Breast epithelium (tissue), 4 donors: ENCODE measurements at regions not wholly inside any gene's neighbourhood (a gene's known extent, or its start where the extent isn't known, plus 50 kb on each side); places are given as distances from the start of the nearest gene placed in this dataset.

ENCODE experiments used
- DNase-seq, 2 donors: peaks; one replicate each; pipeline ENCODE4 v3.0.0-alpha.2; 2019; ENCODE audit warnings: low spot score in 2 of 2
- H3K27ac ChIP-seq, 2 donors: fragments of 200-600 bp; sonication (generic) in 1 of 2; one replicate each; pipeline ENCODE4 v1.5.1; 2016 to 2019; ENCODE audit warnings: mild to moderate bottlenecking in 1 of 2
- H3K27me3 ChIP-seq, 2 donors: fragments of 200-600 bp; sonication (generic) in 1 of 2; one replicate each; pipeline versions ENCODE4 v1.5.1 to v1.6.0; 2017 to 2019; ENCODE audit warnings: control low read depth in 1 of 2, mild to moderate bottlenecking in 1 of 2
- H3K36me3 ChIP-seq: fragments of 200-600 bp; one replicate; pipeline ENCODE4 v1.5.1; 2019
- H3K4me1 ChIP-seq, 2 donors: fragments of 200-600 bp; sonication (generic); one replicate each; pipeline ENCODE4 v1.5.1; 2016 to 2019; ENCODE audit warnings: control low read depth in 1 of 2
- H3K4me3 ChIP-seq, 3 donors: fragments of 200-600 bp; sonication (generic); 1 replicate in 2 of 3; 2 replicates in 1 of 3; pipeline ENCODE4 v1.5.1; 2016 to 2019; ENCODE audit warnings: mild to moderate bottlenecking in 3 of 3, moderate library complexity in 2 of 3
- H3K9me3 ChIP-seq, 2 donors: fragments of 200-600 bp; sonication (generic) in 1 of 2; one replicate each; pipeline ENCODE4 v1.5.1; 2016 to 2019; ENCODE audit warnings: control low read depth in 1 of 2
- CTCF ChIP-seq, 3 donors: fragments of 450-650 bp; IDR thresholded peaks; one replicate each; pipeline ENCODE4 v1.5.1; 2016 to 2017; ENCODE audit warnings: antibody characterized with exemption in 3 of 3, mild to moderate bottlenecking in 3 of 3, moderate library complexity in 3 of 3
- POLR2A ChIP-seq: fragments of 450-650 bp; IDR thresholded peaks from one replicate; pipeline ENCODE4 v1.6.1; 2016; ENCODE audit warnings: antibody characterized with exemption, mild to moderate bottlenecking, moderate library complexity
- POLR2AphosphoS5 ChIP-seq, 3 donors: sonication (generic); formaldehyde crosslinking; IDR thresholded peaks; one replicate each; pipeline ENCODE4 v1.6.1; 2017; ENCODE audit warnings: antibody characterized with exemption in 3 of 3
- intact Hi-C: fragments of 100-400 bp; cut with DNase I; formaldehyde crosslinking; loops from one replicate; pipeline ENCODE4 v1.15.1; 2023; ENCODE audit warnings: low total_unique reads

- intact Hi-C loops: loop anchor here (1.0 kb wide), 1 partner anchor 20 kb away; no protein-coding TSS in a partner anchor
- TF ChIP-seq CTCF (IDR thresholded peaks at IDR 0.05) (no peak), POLR2AphosphoS5 (IDR thresholded peaks at IDR 0.05) (no peak), POLR2A (no peak)
- no peak for DNase-seq
- no peak overlapping the region for H3K4me3 ChIP-seq
- no peaks in the 10 kb centered on the region for H3K9me3 ChIP-seq
- H3K27me3 ChIP-seq: peaks cover 0 to 7% of the 10 kb centered on the region in 2 donors
- no peaks in the 10 kb centered on the region for H3K4me1 ChIP-seq
- H3K36me3 ChIP-seq: no peaks in the 10 kb centered on the region
- no peak overlapping the region for H3K27ac ChIP-seq
Observed at GRCh38 chr12:109652977-109653264, 60.7 kb upstream of the FAM222A start.

DNA sequence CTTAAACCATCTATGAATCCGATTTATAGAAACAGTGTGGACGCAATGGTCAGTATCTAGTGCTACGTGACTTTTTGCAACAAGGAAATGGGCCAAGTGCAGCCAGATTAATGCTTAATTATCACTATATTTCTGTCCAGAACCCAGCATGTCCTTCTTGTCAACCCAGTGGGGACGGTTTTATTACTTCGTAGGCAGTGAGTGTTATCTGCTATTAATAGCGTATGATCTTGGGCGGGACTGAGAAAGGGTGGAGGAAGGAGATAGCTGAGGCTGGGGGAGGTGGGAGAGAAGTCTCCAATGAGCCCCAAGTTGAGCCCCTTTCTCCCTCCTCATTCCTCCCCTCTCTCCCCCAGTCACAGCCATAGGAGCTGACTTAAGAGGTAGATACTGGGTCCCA lies 59.7 kb upstream of the FAM222A start:
- no peaks in the 10 kb centered on the region for H3K36me3 ChIP-seq
- H3K4me3 ChIP-seq: no peak overlapping the region
- DNase-seq: no peak
- no peaks in the 10 kb centered on the region for H3K27me3 ChIP-seq
- no peaks in the 10 kb centered on the region for H3K9me3 ChIP-seq
- TF ChIP-seq CTCF (IDR thresholded peaks at IDR 0.05): no peak
- TF ChIP-seq POLR2AphosphoS5 (IDR thresholded peaks at IDR 0.05): no peak
- TF ChIP-seq POLR2A: no peak
- no peaks in the 10 kb centered on the region for H3K4me1 ChIP-seq
- intact Hi-C loops: loop anchor here (1.0 kb wide), 1 partner anchor 19 kb away; no protein-coding TSS in a partner anchor
- no peak overlapping the region for H3K27ac ChIP-seq

DNA sequence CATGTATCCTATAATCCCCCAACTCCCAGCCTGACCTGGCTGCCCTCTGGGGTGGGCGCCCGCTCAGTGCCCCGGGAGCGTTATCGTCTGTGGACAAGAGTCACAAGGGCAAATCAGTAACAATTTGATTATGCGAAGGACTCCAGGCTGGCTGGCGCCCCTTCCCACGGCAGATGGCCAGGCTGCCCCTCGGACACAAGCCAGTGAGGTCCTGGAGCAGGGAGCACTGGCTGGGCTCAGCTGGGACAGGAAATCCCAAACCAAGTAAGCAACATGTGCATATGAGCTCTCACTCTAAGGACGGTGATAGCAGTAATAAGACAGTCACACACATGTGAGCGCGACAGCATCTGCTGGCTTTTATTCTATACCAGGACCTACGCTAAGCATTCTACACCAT lies 59.3 kb upstream of the FAM222A start:
- TF ChIP-seq POLR2A: no peak
- TF ChIP-seq CTCF (IDR thresholded peaks at IDR 0.05): no peak
- no peaks in the 10 kb centered on the region for H3K27me3 ChIP-seq
- H3K4me1 ChIP-seq: no peaks in the 10 kb centered on the region
- DNase-seq: no peak
- H3K27ac ChIP-seq: no peak overlapping the region
- intact Hi-C loops: no loop called here
- H3K9me3 ChIP-seq: no peaks in the 10 kb centered on the region
- no peak overlapping the region for H3K4me3 ChIP-seq
- no peaks in the 10 kb centered on the region for H3K36me3 ChIP-seq

- no peak for DNase-seq
- Histone ChIP-seq H3K27me3 (no peaks in the 10 kb centered on the region), H3K9me3 (no peaks in the 10 kb centered on the region), H3K4me3 (no peak overlapping the region), H3K27ac (no peak overlapping the region), H3K4me1 (no peaks in the 10 kb centered on the region), H3K36me3 (no peaks in the 10 kb centered on the region)
- TF ChIP-seq POLR2A (no peak), POLR2AphosphoS5 (IDR thresholded peaks at IDR 0.05) (no peak)
- intact Hi-C loops: no loop called here
Observed at GRCh38 chr12:109655578-109655977, 58.0 kb upstream of the FAM222A start.

DNA sequence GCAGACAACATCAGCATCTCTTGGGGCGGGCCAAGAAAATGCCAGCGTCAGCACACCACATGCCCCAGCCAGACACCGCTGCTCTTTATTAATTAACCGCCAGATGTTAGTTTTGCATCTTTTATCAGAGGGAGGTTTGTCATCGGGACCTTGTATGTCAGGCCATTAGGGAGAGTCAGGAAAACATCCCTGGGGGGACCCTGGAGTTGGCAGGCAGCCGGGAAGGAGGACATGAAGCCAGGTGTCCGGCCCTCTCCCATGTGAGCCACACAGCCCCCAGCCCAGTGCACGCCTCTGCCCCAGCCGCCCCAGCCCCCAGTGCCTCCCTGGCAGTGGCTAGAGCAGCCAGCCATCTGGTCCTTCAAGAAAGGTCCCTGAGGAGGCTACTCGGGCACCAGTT lies 56.9 kb upstream of the FAM222A start:
- no peak overlapping the region for H3K27ac ChIP-seq
- intact Hi-C loops: no loop called here
- H3K36me3 ChIP-seq: no peaks in the 10 kb centered on the region
- H3K4me3 ChIP-seq: no peak overlapping the region
- no peaks in the 10 kb centered on the region for H3K27me3 ChIP-seq
- DNase-seq: no peak
- no peaks in the 10 kb centered on the region for H3K9me3 ChIP-seq
- TF ChIP-seq POLR2A: no peak
- TF ChIP-seq POLR2AphosphoS5 (IDR thresholded peaks at IDR 0.05): no peak
- TF ChIP-seq CTCF (IDR thresholded peaks at IDR 0.05): no peak
- no peaks in the 10 kb centered on the region for H3K4me1 ChIP-seq

DNA sequence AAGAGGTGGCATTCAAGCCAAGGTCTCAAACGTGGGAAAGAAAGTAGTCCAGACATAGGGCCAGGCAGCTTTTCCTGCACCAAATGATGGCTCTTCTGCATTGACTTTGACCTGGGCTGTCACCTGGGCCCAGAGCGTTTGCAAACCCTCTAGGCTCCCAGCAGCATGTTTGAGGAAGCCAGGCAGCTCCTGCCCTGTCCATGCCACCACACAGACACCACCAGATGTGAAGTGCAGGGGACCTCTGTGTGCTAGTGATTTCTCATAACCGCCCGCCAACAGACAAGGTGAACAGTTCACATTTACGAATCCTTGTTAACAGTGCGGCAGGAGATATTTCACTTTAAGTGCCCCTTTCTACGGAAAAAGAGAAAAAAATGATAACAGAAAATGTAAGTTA lies 49.8 kb upstream of the FAM222A start:
- no peak overlapping the region for H3K4me3 ChIP-seq
- H3K27me3 ChIP-seq: no peaks in the 10 kb centered on the region
- no peaks in the 10 kb centered on the region for H3K36me3 ChIP-seq
- no peak for DNase-seq
- no peaks in the 10 kb centered on the region for H3K4me1 ChIP-seq
- TF ChIP-seq POLR2AphosphoS5 (IDR thresholded peaks at IDR 0.05) (no peak), POLR2A (no peak), CTCF (IDR thresholded peaks at IDR 0.05) (no peak)
- H3K27ac ChIP-seq: no peak overlapping the region
- no peaks in the 10 kb centered on the region for H3K9me3 ChIP-seq
- intact Hi-C loops: no loop called here
